ENCODE measurements at regions not wholly inside any gene's neighbourhood (a gene's known extent, or its start where the extent isn't known, plus 50 kb on each side); places are given as distances from the start of the nearest gene placed in this dataset.

GRCh38 chr2:239649309-239649708, 248.5 kb upstream of the HDAC4 start:
- TF ChIP-seq CTCF (optimal IDR thresholded peaks at IDR 0.05 in 1 of 3, IDR thresholded peaks at IDR 0.05 in 1 of 3, conservative IDR thresholded peaks at IDR 0.05 in 1 of 3; ENCODE audit: extremely low read depth in 1 of 3, insufficient read depth in 2 of 3, low read length in 3 of 3) (no peak), EZH2 (IDR thresholded peaks at IDR 0.05; ENCODE audit: low read length) (no peak)

Measured in keratinocyte (primary cell).